Ascending aorta (tissue), 2 donors: ENCODE measurements at regions not wholly inside any gene's neighbourhood (a gene's known extent, or its start where the extent isn't known, plus 50 kb on each side); places are given as distances from the start of the nearest gene placed in this dataset.
A peak's percentile ranks its signal among the peaks of the same experiment; 100 is the strongest.

Source experiments
- DNase-seq, 2 donors: peaks; one replicate each; pipeline ENCODE4 v3.0.0-alpha.2; 2019; ENCODE audit warnings: low spot score in 2 of 2
- H3K27ac ChIP-seq, 2 donors: fragments of 200-600 bp; sonication (generic); one replicate each; pipeline ENCODE4 v1.5.1; 2016 to 2017; ENCODE audit warnings: mild to moderate bottlenecking in 1 of 2
- H3K27me3 ChIP-seq: fragments of 200-600 bp; sonication (generic); one replicate; pipeline ENCODE4 v1.5.1; 2017
- H3K36me3 ChIP-seq, 2 donors: fragments of 200-600 bp; sonication (generic); one replicate each; pipeline ENCODE4 v1.5.1; 2016
- H3K4me1 ChIP-seq, 2 donors: fragments of 200-600 bp; sonication (generic); one replicate each; pipeline ENCODE4 v1.5.1; 2016 to 2017; ENCODE audit warnings: mild to moderate bottlenecking in 1 of 2
- H3K4me3 ChIP-seq, 2 donors: fragments of 200-600 bp; sonication (generic); one replicate each; pipeline ENCODE4 v1.5.1; 2016 to 2017; ENCODE audit warnings: mild to moderate bottlenecking in 1 of 2
- H3K9me3 ChIP-seq, 2 donors: fragments of 200-600 bp; sonication (generic); one replicate each; pipeline ENCODE4 v1.5.1; 2016
- intact Hi-C: fragments of 100-400 bp; cut with DNase I; formaldehyde crosslinking; loops from one replicate; pipeline ENCODE4 v1.15.1; 2023
- TF ChIP-seq, protein P1 (sequence below), 3 experiments: fragments of 200-600 bp in 2 of 3; fragments of 450-650 bp in 1 of 3; sonication (generic) in 2 of 3; IDR thresholded peaks; one replicate each; pipeline ENCODE4 v1.5.1; 2016 to 2019; ENCODE audit warnings: antibody characterized with exemption in 3 of 3, mild to moderate bottlenecking in 1 of 3, moderate library complexity in 1 of 3

DNA sequence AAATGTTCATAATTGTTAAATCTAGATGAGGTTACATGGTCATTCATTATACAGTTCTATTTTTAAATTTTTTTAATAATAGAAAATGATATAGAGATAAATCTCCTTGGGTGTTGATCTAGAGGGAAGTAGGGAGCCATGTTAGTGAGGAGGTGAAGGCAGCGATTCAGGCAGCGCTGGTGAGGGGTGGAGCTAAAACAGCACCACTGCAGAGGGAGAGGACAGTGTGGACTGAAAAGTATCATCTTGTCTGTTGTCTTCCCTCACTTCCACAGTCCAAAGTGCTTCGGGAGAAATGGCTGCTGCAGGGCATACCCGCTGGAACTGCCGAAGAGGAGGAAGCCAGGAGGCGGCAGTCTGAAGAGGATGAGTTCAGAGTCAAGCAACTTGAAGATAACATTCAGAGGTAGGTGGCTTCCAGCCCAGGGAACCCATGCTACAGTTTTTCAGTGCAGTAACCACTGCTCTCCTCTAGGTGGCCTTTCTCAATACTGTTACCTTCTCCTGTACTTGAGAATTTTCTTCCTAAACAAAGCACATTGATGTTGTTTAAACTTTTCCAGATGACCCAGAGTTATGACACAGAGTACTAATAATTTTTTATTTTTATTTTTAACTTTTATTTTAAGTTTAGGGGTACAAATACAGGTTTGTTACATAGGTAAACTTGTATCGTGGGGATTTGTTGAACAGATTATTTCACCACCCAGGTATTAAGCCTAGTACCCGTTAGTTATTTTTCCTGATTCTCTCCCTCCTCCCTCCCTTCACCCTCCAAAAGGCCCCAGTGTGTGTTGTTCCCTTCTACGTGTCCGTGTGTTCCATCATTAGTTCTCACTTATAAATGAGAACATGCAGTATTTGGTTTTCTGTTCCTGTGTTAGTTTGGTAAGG lies 100.5 kb downstream of the PALM2AKAP2 start:
- intact Hi-C loops = loop anchor here (10.0 kb wide), 1 partner anchor 306 kb away; no protein-coding TSS in a partner anchor
- no peak overlapping the region for H3K27ac ChIP-seq
- TF ChIP-seq, protein P1, sequence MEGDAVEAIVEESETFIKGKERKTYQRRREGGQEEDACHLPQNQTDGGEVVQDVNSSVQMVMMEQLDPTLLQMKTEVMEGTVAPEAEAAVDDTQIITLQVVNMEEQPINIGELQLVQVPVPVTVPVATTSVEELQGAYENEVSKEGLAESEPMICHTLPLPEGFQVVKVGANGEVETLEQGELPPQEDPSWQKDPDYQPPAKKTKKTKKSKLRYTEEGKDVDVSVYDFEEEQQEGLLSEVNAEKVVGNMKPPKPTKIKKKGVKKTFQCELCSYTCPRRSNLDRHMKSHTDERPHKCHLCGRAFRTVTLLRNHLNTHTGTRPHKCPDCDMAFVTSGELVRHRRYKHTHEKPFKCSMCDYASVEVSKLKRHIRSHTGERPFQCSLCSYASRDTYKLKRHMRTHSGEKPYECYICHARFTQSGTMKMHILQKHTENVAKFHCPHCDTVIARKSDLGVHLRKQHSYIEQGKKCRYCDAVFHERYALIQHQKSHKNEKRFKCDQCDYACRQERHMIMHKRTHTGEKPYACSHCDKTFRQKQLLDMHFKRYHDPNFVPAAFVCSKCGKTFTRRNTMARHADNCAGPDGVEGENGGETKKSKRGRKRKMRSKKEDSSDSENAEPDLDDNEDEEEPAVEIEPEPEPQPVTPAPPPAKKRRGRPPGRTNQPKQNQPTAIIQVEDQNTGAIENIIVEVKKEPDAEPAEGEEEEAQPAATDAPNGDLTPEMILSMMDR (IDR thresholded peaks at IDR 0.05) = peak; percentile 14 to 43 (median 40)
- H3K4me3 ChIP-seq = no peak overlapping the region
- H3K4me1 ChIP-seq = peaks cover 0 to 5% of the 10 kb centered on the region in 2 donors
- no peaks in the 10 kb centered on the region for H3K27me3 ChIP-seq
- no peaks in the 10 kb centered on the region for H3K9me3 ChIP-seq
- peaks cover 3 to 22% of the 10 kb centered on the region in 2 donors for H3K36me3 ChIP-seq
- DNase-seq = no peak

DNA sequence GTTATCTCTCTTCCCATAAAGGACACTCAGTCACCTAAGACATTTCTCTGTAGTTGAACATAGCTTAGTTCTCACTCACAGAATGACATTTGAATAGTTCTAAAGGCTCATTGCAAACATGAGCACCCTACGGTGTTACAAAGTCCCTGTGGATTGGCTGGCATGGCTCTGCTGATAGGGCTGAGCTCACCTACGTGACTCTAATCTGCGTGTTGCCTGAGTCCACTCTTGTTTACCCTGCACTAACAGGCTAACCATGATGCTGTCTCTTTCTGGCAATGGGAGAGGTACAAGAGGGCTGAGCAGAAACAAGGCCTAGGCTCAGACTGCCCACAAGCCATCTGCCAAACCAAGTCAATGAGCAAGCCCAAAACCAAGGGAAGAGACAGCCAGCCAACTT lies 103.6 kb downstream of the PALM2AKAP2 start:
- Histone ChIP-seq H3K27ac (no peak overlapping the region), H3K4me3 (no peak overlapping the region), H3K4me1 (peaks cover 0 to 25% of the 10 kb centered on the region in 2 donors), H3K36me3 (peaks cover 3 to 22% of the 10 kb centered on the region in 2 donors), H3K27me3 (no peaks in the 10 kb centered on the region), H3K9me3 (no peaks in the 10 kb centered on the region)
- TF ChIP-seq, protein P1 (IDR thresholded peaks at IDR 0.05) = no peak
- intact Hi-C loops = loop anchor here (10.0 kb wide), 1 partner anchor 309 kb away; no protein-coding TSS in a partner anchor
- no peak for DNase-seq

- Histone ChIP-seq H3K4me3 (no peak overlapping the region), H3K4me1 (peaks cover 0 to 25% of the 10 kb centered on the region in 2 donors), H3K27ac (peak overlapping the region; percentile 7 to 19), H3K27me3 (no peaks in the 10 kb centered on the region), H3K9me3 (no peaks in the 10 kb centered on the region), H3K36me3 (peaks cover 3 to 14% of the 10 kb centered on the region in 2 donors)
- TF ChIP-seq, protein P1 (IDR thresholded peaks at IDR 0.05) = no peak
- intact Hi-C loops = loop anchor here (10.0 kb wide), 1 partner anchor 311 kb away; no protein-coding TSS in a partner anchor
- DNase-seq = no peak
Measured at GRCh38 chr9:109886041-109886440, 106.0 kb downstream of the PALM2AKAP2 start.

- peaks cover 0 to 25% of the 10 kb centered on the region in 2 donors for H3K4me1 ChIP-seq
- H3K9me3 ChIP-seq = no peaks in the 10 kb centered on the region
- TF ChIP-seq, protein P1 (IDR thresholded peaks at IDR 0.05) = no peak
- H3K27me3 ChIP-seq = no peaks in the 10 kb centered on the region
- intact Hi-C loops = loop anchor here (10.0 kb wide), 1 partner anchor 312 kb away; no protein-coding TSS in a partner anchor
- H3K36me3 ChIP-seq = peaks cover 3 to 10% of the 10 kb centered on the region in 2 donors
- H3K4me3 ChIP-seq = no peak overlapping the region
- peak overlapping the region in 1 of 2 donors; percentile 19 for H3K27ac ChIP-seq
- no peak for DNase-seq
Measured at GRCh38 chr9:109886617-109887016, 106.6 kb downstream of the PALM2AKAP2 start.

- Histone ChIP-seq H3K36me3 (peaks cover 1 to 7% of the 10 kb centered on the region in 2 donors), H3K4me1 (peaks cover 0 to 25% of the 10 kb centered on the region in 2 donors), H3K4me3 (no peak overlapping the region), H3K9me3 (no peaks in the 10 kb centered on the region), H3K27ac (no peak overlapping the region), H3K27me3 (no peaks in the 10 kb centered on the region)
- TF ChIP-seq, protein P1 (IDR thresholded peaks at IDR 0.05) = no peak
- intact Hi-C loops = loop anchor here (10.0 kb wide), 1 partner anchor 312 kb away; no protein-coding TSS in a partner anchor
- DNase-seq = no peak
Measured at GRCh38 chr9:109887079-109887478, 107.1 kb downstream of the PALM2AKAP2 start.
